Ishikawa (cell line): ENCODE measurements at regions not wholly inside any gene's neighbourhood (a gene's known extent, or its start where the extent isn't known, plus 50 kb on each side); places are given as distances from the start of the nearest gene placed in this dataset.

Source experiments
- CEBPB ChIP-seq: IDR thresholded peaks from 2 replicates; pipeline ENCODE4 v1.6.1; 2012
- CREB1 ChIP-seq: IDR thresholded peaks from 2 replicates; pipeline ENCODE4 v1.6.1; 2012; ENCODE audit warnings: low read depth
- EGR1 ChIP-seq: IDR thresholded peaks from 2 replicates; pipeline ENCODE4 v1.6.1; 2012
- EP300 ChIP-seq: IDR thresholded peaks from 2 replicates; pipeline ENCODE4 v1.6.1; 2012; ENCODE audit warnings: borderline replicate concordance
- FOXM1 ChIP-seq: IDR thresholded peaks from 2 replicates; pipeline ENCODE4 v1.6.1; 2012; ENCODE audit warnings: low read depth, borderline replicate concordance
- MAX ChIP-seq: IDR thresholded peaks from 2 replicates; pipeline ENCODE4 v1.6.1; 2012
- NFIC ChIP-seq: IDR thresholded peaks from 2 replicates; pipeline ENCODE4 v1.6.1; 2012
- RAD21 ChIP-seq: IDR thresholded peaks from 2 replicates; pipeline ENCODE4 v1.6.1; 2012; ENCODE audit warnings: low read depth
- REST ChIP-seq: IDR thresholded peaks from 2 replicates; pipeline ENCODE4 v1.6.1; 2012; ENCODE audit warnings: low read depth, mild to moderate bottlenecking
- TAF1 ChIP-seq: IDR thresholded peaks from 2 replicates; pipeline ENCODE4 v1.6.1; 2012; ENCODE audit warnings: low read depth, mild to moderate bottlenecking
- TCF12 ChIP-seq: IDR thresholded peaks from 2 replicates; pipeline ENCODE4 v1.6.1; 2012; ENCODE audit warnings: low read depth
- TEAD4 ChIP-seq: IDR thresholded peaks from 2 replicates; pipeline ENCODE4 v1.6.1; 2012
- USF1 ChIP-seq: IDR thresholded peaks from 2 replicates; pipeline ENCODE4 v1.6.1; 2012
- YY1 ChIP-seq: IDR thresholded peaks from 2 replicates; pipeline ENCODE4 v1.6.1; 2012; ENCODE audit warnings: low read depth
- ZBTB7A ChIP-seq: IDR thresholded peaks from 2 replicates; pipeline ENCODE4 v1.6.1; 2012; ENCODE audit warnings: low read depth

- TF ChIP-seq CREB1 = no peak
- no peak for TF ChIP-seq REST
- TF ChIP-seq TEAD4 = no peak
- no peak for TF ChIP-seq EP300
- TF ChIP-seq USF1 = no peak
- TF ChIP-seq ZBTB7A = no peak
- TF ChIP-seq FOXM1 = no peak
- TF ChIP-seq EGR1 = no peak
- TF ChIP-seq YY1 = no peak
- TF ChIP-seq CEBPB = no peak
- TF ChIP-seq NFIC = no peak
Observed at GRCh38 chr10:26621243-26621888, 76.1 kb upstream of the PDSS1 start.

- TF ChIP-seq USF1 (no peak), REST (no peak)
Observed at GRCh38 chr10:26621889-26622711, 75.4 kb upstream of the PDSS1 start.

- TF ChIP-seq USF1 (no peak), YY1 (no peak), CEBPB (no peak), TCF12 (no peak), RAD21 (no peak), CREB1 (no peak), NFIC (no peak), TAF1 (no peak), ZBTB7A (no peak), MAX (no peak), REST (no peak), FOXM1 (no peak)
Observed at GRCh38 chr10:26622891-26623290, 74.6 kb upstream of the PDSS1 start.

GRCh38 chr10:26624006-26624405 lies 73.5 kb upstream of the PDSS1 start:
- TF ChIP-seq FOXM1 (no peak), CEBPB (no peak), TAF1 (no peak), MAX (no peak), USF1 (no peak), TEAD4 (no peak), NFIC (no peak), TCF12 (no peak), YY1 (no peak)
